HUES6 (cell line): ENCODE measurements at regions not wholly inside any gene's neighbourhood (a gene's known extent, or its start where the extent isn't known, plus 50 kb on each side); places are given as distances from the start of the nearest gene placed in this dataset.

Source experiments
- H3K27ac ChIP-seq: 2 replicates; pipeline ENCODE4 v1.7.0; 2013; ENCODE audit warnings: low read depth, mild to moderate bottlenecking, low read length, inconsistent platforms
- H3K27me3 ChIP-seq: 2 replicates; pipeline ENCODE4 v1.6.1; 2013; ENCODE audit warnings: low read length; ENCODE audit not compliant: control insufficient read depth, insufficient read depth
- H3K36me3 ChIP-seq: 2 replicates; pipeline ENCODE4 v1.6.1; 2013; ENCODE audit warnings: low read length; ENCODE audit not compliant: control insufficient read depth, insufficient read depth
- H3K4me1 ChIP-seq: 2 replicates; pipeline ENCODE4 v1.6.1; 2013; ENCODE audit warnings: low read length; ENCODE audit not compliant: control insufficient read depth, insufficient read depth
- H3K4me3 ChIP-seq: 2 replicates; pipeline ENCODE4 v1.5.1; 2013; ENCODE audit warnings: low read depth, low read length
- H3K9ac ChIP-seq: one replicate; pipeline ENCODE4 v1.6.1; 2013; ENCODE audit warnings: mild to moderate bottlenecking, low read length
- H3K9me3 ChIP-seq: 2 replicates; pipeline ENCODE4 v1.6.1; 2013; ENCODE audit warnings: low read depth, low read length; ENCODE audit not compliant: control insufficient read depth, insufficient read depth

DNA sequence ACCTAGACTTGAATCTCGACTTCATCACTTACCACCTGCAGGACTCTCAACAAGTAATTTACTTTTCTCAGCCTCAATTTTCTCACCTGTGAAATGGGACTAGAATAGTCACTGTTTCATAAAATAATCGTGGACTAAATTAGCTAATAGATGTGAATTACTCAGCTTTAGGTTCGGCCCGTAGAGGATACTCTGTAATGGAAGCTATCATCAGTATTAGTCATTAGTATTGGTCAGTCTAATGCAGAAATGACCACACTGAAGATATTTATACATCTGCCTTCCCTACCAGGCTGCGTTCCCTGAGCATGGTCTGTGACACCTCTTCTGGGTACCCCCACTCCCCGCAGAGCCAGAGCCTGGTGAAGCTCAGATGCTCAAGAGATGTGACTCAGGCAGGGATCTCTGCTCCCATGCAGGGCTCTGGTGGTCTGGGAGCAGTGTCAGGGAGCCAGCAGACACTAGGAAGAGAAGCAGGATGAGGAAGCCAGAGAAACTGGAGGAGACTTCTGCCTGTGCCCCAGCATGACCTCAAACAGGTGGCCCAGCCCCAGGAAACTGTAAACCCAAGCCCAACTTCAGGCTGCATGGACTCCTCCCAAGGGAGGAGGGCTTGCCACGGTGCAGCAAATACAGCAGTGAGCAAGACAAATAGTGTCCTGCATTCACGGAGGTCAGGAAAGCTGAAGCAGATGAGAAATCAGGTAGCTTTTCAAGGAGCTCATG is 88.0 kb upstream of the E2F8 start:
- H3K9ac ChIP-seq: no peak overlapping the region
- no peaks in the 10 kb centered on the region for H3K9me3 ChIP-seq
- no peaks in the 10 kb centered on the region for H3K4me1 ChIP-seq
- no peak overlapping the region for H3K27ac ChIP-seq
- H3K27me3 ChIP-seq: peaks cover 2% of the 10 kb centered on the region; the same call in 1 of the 2 replicates
- H3K36me3 ChIP-seq: no peaks in the 10 kb centered on the region
- H3K4me3 ChIP-seq: no peak overlapping the region

DNA sequence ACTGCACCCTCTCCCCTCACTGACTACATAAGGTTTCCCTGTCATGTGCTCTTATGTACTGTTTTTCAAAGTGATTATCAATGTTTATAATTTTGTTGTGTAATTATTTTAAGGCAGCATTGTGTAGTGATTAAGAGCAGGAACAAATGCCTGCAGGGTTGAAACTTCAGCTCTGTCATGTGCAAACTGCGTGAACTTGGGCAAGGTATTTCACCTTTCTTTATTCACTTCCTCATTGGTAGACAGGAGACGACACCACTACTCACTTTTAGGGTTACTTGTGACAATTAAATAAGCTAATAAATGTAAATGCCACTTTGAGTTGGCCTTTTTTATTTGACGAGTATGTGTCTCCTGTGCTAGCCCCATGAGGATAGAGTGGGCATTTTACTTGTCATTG is 86.5 kb upstream of the E2F8 start:
- H3K4me3 ChIP-seq: no peak overlapping the region
- H3K4me1 ChIP-seq: no peaks in the 10 kb centered on the region
- H3K36me3 ChIP-seq: no peaks in the 10 kb centered on the region
- no peak overlapping the region for H3K27ac ChIP-seq
- no peak overlapping the region for H3K9ac ChIP-seq
- no peaks in the 10 kb centered on the region for H3K9me3 ChIP-seq
- peaks cover 2% of the 10 kb centered on the region; the same call in 1 of the 2 replicates for H3K27me3 ChIP-seq

DNA sequence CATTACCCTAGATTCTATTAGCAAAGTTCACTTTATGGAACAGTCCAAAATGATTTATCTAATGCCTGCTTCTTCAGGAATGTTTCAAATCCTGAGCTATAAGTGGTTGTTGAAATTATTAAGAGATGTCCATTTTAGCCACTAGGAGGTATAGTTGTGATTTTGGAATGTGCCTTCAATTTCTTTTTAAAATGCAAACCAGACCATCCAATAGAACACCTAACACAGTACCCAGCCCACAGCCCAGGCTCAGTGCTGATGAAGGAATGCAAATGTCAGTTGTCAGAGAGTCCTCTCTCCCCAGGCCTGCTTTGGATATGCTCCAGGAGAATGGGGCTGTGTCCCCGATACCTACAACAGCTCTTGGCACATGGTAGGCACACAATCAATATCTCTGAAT is 85.8 kb upstream of the E2F8 start:
- Histone ChIP-seq H3K9me3 (no peaks in the 10 kb centered on the region), H3K27ac (no peak overlapping the region), H3K4me3 (no peak overlapping the region), H3K4me1 (no peaks in the 10 kb centered on the region), H3K36me3 (no peaks in the 10 kb centered on the region), H3K27me3 (peaks cover 2% of the 10 kb centered on the region; the same call in 1 of the 2 replicates), H3K9ac (no peak overlapping the region)

DNA sequence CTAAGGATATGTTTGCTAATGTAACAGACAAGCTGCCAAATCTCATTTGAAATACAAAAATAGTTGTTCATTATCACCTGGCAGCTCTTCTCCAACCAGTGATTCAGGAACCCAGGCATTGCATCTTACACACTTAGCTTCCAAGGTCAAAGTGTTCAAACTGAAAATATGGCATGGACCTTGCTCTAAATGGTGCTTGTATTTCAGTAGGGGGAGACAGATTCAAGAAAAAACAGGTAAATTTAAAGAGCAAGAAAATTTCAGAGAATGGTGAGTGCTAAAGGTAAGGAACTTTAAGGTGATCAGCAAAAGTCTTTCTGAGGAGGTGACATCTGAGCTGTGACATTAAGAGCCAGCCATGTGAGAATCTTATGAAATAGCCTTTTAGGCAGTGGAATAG is 82.8 kb upstream of the E2F8 start:
- Histone ChIP-seq H3K27ac (no peak overlapping the region), H3K4me1 (no peaks in the 10 kb centered on the region), H3K36me3 (no peaks in the 10 kb centered on the region), H3K27me3 (peaks cover 5% of the 10 kb centered on the region; the same call in 1 of the 2 replicates), H3K4me3 (no peak overlapping the region), H3K9me3 (no peaks in the 10 kb centered on the region), H3K9ac (no peak overlapping the region)

DNA sequence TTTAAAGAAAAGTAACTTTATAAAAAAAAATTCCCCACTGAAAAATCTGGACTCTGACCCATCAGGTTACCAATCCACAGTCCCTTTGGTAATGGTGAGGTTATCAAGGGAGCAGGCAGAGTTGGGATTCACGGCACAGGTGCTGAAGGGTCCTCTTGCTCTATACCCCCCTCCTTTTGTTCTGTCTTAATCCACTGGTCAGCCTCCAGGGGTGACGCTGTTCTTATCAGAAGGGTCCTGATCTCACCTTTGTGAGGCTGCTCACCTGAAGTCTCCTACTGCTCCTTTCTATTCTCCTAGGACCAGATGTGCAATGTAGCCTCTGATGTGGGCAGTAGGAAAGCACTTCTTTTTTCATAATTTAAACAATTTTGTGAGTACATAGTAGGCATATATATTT is 80.6 kb upstream of the E2F8 start:
- Histone ChIP-seq H3K9ac (no peak overlapping the region), H3K27me3 (peaks cover 5% of the 10 kb centered on the region; the same call in 1 of the 2 replicates), H3K4me3 (no peak overlapping the region), H3K36me3 (no peaks in the 10 kb centered on the region), H3K4me1 (no peaks in the 10 kb centered on the region), H3K9me3 (no peaks in the 10 kb centered on the region), H3K27ac (no peak overlapping the region)

GRCh38 chr11:19320827-19321226 is 80.1 kb upstream of the E2F8 start:
- Histone ChIP-seq H3K27me3 (peaks cover 5% of the 10 kb centered on the region; the same call in 1 of the 2 replicates), H3K9me3 (no peaks in the 10 kb centered on the region), H3K4me1 (no peaks in the 10 kb centered on the region), H3K4me3 (no peak overlapping the region), H3K9ac (no peak overlapping the region), H3K27ac (no peak overlapping the region), H3K36me3 (no peaks in the 10 kb centered on the region)

GRCh38 chr11:19316434-19316833 is 75.7 kb upstream of the E2F8 start:
- peaks cover 5% of the 10 kb centered on the region; the same call in 1 of the 2 replicates for H3K27me3 ChIP-seq
- no peak overlapping the region for H3K4me3 ChIP-seq
- H3K4me1 ChIP-seq: peaks cover 3% of the 10 kb centered on the region; the same call in 1 of the 2 replicates
- H3K9me3 ChIP-seq: no peaks in the 10 kb centered on the region
- H3K36me3 ChIP-seq: no peaks in the 10 kb centered on the region
- H3K9ac ChIP-seq: no peak overlapping the region
- H3K27ac ChIP-seq: no peak overlapping the region

- H3K9me3 ChIP-seq: no peaks in the 10 kb centered on the region
- no peaks in the 10 kb centered on the region for H3K36me3 ChIP-seq
- H3K27ac ChIP-seq: no peak overlapping the region
- H3K4me1 ChIP-seq: peaks cover 3% of the 10 kb centered on the region; the same call in 1 of the 2 replicates
- H3K9ac ChIP-seq: no peak overlapping the region
- H3K4me3 ChIP-seq: no peak overlapping the region
- peaks cover 5% of the 10 kb centered on the region; the same call in 1 of the 2 replicates for H3K27me3 ChIP-seq
Observed at GRCh38 chr11:19315511-19315910, 74.8 kb upstream of the E2F8 start.

DNA sequence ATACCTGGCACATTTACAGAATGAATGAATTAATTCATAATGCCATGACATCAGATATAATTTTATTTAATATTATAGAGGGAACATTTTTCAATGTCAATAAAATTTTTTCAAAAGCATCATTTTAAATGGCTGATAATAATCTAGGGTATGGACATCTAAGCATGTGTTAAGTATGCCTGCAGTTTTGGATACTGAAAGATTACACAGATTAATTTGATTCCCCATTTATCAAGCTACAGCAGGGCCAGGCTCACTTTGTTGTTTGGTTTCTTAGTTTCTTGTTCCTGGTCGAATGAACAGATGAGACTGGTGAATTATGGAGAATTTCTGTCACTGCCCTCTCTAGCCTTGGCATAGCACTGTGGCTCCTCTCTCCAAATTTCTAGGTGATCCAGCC is 72.4 kb upstream of the E2F8 start:
- H3K27me3 ChIP-seq: no peaks in the 10 kb centered on the region
- no peaks in the 10 kb centered on the region for H3K36me3 ChIP-seq
- no peaks in the 10 kb centered on the region for H3K9me3 ChIP-seq
- H3K4me3 ChIP-seq: no peak overlapping the region
- no peak overlapping the region for H3K9ac ChIP-seq
- peaks cover 3% of the 10 kb centered on the region; the same call in 1 of the 2 replicates for H3K4me1 ChIP-seq
- no peak overlapping the region for H3K27ac ChIP-seq

DNA sequence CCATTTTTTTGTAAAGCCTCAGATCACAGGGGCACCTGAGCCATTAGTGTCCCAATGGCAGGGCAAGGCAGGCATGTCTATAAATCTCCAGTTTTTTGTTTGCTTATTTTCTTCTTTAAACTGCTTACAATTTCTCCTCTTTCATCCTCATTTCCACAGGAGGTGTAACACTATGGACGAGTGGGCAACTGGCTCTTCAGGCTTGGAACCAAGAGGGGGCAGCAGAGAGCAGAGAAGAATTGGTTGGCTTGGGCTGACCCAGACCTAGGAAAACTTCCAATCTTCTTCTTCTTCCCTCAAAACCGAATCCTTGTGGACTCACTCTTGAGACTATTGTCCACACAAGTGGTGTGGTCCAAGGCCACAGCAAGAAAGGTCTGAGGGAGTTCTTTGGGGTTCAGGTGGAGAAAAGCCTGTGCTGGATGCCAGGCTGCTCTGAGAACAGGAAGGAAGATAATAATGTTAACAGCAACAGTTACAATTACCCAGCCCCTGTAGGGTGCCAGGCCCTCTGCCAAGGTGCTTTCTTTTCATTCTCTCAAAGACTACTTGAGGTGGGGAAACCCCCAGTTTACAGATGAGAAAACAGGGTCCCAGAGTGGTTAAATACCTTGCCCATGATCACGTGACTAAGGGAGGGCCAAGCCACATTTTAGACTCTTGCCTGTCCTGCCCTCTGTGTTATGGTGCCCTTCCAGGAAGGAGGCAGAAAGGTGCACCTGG is 70.7 kb upstream of the E2F8 start:
- Histone ChIP-seq H3K27ac (no peak overlapping the region), H3K36me3 (no peaks in the 10 kb centered on the region), H3K9ac (no peak overlapping the region), H3K4me3 (no peak overlapping the region), H3K4me1 (peaks cover 3% of the 10 kb centered on the region; the same call in 1 of the 2 replicates), H3K27me3 (no peaks in the 10 kb centered on the region), H3K9me3 (no peaks in the 10 kb centered on the region)

DNA sequence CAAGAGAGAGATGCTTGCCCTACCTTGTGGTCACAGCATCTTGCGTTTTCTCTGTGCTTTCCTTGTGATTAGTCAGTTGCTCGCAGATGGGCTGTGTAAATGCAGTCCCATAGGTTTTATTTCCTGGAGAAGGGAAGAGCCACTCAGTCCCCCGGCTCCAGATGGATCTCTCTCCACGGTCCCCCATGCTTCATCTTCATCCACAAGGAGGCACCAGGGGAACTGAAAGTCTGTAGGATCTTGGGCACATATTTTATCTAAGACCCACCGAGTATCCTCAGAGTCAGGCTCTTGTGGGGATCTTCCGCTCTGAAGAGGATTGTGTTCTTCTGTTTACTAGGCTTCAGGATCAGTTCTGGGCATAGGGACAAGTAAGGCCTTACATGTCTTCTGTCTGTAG is 66.8 kb upstream of the E2F8 start:
- Histone ChIP-seq H3K36me3 (no peaks in the 10 kb centered on the region), H3K4me1 (peaks cover 3% of the 10 kb centered on the region; the same call in 1 of the 2 replicates), H3K27ac (no peak overlapping the region), H3K4me3 (no peak overlapping the region), H3K9ac (no peak overlapping the region), H3K27me3 (no peaks in the 10 kb centered on the region), H3K9me3 (no peaks in the 10 kb centered on the region)
